HFF-Myc (cell line): ENCODE measurements at regions not wholly inside any gene's neighbourhood (a gene's known extent, or its start where the extent isn't known, plus 50 kb on each side); places are given as distances from the start of the nearest gene placed in this dataset.

Source experiments
- DNase-seq: peaks from one replicate; pipeline ENCODE4 v3.0.0-alpha.2; 2011; ENCODE audit warnings: low read depth; ENCODE audit errors: extremely low read depth
- H3K4me3 ChIP-seq: replicated peaks from 2 replicates; pipeline ENCODE4 v1.5.1; 2011; ENCODE audit warnings: low read depth, mild to moderate bottlenecking, control low read depth, low read length
- TF ChIP-seq, protein P1 (sequence below): IDR thresholded peaks from 2 replicates; pipeline ENCODE4 v1.5.1; 2012; ENCODE audit warnings: mild to moderate bottlenecking, low read depth, low read length, control low read depth; ENCODE audit errors: missing control alignments

GRCh38 chr4:188363196-188363595 lies 224.0 kb downstream of the TRIML1 start:
- TF ChIP-seq, protein P1, sequence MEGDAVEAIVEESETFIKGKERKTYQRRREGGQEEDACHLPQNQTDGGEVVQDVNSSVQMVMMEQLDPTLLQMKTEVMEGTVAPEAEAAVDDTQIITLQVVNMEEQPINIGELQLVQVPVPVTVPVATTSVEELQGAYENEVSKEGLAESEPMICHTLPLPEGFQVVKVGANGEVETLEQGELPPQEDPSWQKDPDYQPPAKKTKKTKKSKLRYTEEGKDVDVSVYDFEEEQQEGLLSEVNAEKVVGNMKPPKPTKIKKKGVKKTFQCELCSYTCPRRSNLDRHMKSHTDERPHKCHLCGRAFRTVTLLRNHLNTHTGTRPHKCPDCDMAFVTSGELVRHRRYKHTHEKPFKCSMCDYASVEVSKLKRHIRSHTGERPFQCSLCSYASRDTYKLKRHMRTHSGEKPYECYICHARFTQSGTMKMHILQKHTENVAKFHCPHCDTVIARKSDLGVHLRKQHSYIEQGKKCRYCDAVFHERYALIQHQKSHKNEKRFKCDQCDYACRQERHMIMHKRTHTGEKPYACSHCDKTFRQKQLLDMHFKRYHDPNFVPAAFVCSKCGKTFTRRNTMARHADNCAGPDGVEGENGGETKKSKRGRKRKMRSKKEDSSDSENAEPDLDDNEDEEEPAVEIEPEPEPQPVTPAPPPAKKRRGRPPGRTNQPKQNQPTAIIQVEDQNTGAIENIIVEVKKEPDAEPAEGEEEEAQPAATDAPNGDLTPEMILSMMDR, result no peak
- DNase-seq, result no peak
- no peak overlapping the region for H3K4me3 ChIP-seq

DNA sequence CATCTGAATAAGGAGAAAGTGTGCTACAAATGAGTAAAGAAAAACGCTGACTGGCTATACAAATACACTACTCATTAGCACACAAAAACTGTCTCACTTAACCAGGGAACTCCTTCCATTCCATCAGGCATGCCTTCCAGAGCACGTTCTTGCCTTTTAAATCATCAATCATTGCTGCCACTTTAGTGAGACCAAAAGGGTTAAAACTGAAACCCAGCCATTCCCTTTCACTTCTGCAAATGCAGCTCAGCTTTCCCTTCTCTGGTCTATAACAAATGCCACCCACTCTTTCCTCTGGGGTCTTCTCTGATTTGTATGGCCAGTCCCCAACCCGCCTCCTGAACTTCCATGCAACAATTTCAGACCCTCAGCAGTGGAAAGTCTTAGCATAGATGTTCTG lies 231.5 kb downstream of the TRIML1 start:
- TF ChIP-seq, protein P1, result no peak
- H3K4me3 ChIP-seq, result no peak overlapping the region
- no peak for DNase-seq

DNA sequence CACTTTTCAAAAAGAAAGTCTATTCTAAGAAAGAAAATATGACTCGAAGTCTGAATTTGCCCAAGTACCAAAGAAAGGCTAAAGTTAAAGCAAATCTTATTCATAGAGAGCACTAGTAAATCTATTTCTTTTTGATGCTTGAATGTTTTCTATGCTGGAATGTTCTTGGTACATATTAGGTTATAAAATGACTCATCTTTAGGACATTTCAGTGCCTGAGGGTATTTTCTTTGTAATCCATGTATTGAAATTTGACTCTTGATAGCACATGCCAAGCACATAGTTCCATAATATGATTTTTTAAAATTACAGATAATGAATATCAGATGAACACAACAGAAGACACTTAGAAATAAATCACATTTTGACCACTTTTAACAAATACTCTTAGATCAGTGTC lies 232.8 kb downstream of the TRIML1 start:
- no peak overlapping the region for H3K4me3 ChIP-seq
- peak; percentile 1 for DNase-seq
- TF ChIP-seq, protein P1, result no peak

DNA sequence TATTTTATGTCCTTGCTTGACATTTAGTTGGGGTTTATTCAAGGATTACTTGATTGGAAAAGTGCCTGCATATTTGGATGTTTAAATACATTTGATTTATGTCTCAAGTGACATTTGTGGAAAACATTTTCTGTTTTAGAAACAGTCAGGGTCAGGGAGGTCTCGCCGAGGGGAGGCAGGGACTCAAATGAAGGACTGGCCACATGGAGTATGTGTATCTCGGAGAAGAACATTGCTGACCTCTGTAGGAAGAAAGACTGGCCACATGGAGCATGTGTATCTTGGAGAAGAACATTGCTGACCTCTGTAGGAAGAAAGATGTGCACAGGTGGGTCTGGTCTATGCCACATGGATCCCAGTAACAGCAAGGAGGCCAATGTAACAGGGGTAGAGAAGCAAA lies 233.6 kb downstream of the TRIML1 start:
- TF ChIP-seq, protein P1, result no peak
- DNase-seq, result peak; percentile 1
- no peak overlapping the region for H3K4me3 ChIP-seq

DNA sequence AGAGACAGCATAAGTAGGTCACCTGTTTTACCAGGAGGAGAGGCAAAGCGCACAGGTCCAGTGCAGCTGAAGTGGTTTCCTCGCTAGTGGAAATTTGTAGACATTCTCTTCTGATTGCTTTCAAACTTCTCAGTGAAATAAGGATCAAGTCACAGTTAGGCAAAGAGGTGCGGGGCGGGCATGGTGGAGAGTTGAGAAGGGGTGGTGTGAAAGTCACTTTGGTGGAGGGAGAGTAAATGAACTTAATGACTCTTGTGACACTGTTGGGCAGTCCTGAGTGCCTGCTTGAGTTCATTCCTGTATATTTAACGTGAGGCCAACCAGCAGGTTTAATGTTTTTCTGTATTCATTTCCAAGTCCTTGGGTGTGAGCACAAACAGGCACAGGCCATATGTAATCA lies 235.6 kb downstream of the TRIML1 start:
- H3K4me3 ChIP-seq, result no peak overlapping the region
- no peak for DNase-seq
- TF ChIP-seq, protein P1, result no peak

GRCh38 chr4:188377816-188378215 lies 238.6 kb downstream of the TRIML1 start:
- DNase-seq, result no peak
- TF ChIP-seq, protein P1, result no peak
- no peak overlapping the region for H3K4me3 ChIP-seq

GRCh38 chr4:188383180-188383579 lies 243.9 kb downstream of the TRIML1 start:
- TF ChIP-seq, protein P1, result no peak
- H3K4me3 ChIP-seq, result no peak overlapping the region
- DNase-seq, result no peak
